GM21576 (cell line): ENCODE measurements at regions not wholly inside any gene's neighbourhood (a gene's known extent, or its start where the extent isn't known, plus 50 kb on each side); places are given as distances from the start of the nearest gene placed in this dataset.
"Not testable (repeated sequence)": the region's sequence is repeated elsewhere in the genome, so short reads cannot be mapped to it uniquely, and the experiment has no call there.

Experiments used
- ATAC-seq: cut with Tn5 transposase; IDR thresholded peaks from one replicate; pipeline ENCODE4 v1.9.1; 2021; ENCODE audit warnings: mild to moderate bottlenecking, moderate library complexity; ENCODE audit not compliant: unreplicated experiment

GRCh38 chr4:101421386-101421785 is 74.1 kb upstream of the PPP3CA start:
- ATAC-seq: no peak

- no peak for ATAC-seq
Observed at GRCh38 chr4:101420661-101421060, 73.3 kb upstream of the PPP3CA start.

DNA sequence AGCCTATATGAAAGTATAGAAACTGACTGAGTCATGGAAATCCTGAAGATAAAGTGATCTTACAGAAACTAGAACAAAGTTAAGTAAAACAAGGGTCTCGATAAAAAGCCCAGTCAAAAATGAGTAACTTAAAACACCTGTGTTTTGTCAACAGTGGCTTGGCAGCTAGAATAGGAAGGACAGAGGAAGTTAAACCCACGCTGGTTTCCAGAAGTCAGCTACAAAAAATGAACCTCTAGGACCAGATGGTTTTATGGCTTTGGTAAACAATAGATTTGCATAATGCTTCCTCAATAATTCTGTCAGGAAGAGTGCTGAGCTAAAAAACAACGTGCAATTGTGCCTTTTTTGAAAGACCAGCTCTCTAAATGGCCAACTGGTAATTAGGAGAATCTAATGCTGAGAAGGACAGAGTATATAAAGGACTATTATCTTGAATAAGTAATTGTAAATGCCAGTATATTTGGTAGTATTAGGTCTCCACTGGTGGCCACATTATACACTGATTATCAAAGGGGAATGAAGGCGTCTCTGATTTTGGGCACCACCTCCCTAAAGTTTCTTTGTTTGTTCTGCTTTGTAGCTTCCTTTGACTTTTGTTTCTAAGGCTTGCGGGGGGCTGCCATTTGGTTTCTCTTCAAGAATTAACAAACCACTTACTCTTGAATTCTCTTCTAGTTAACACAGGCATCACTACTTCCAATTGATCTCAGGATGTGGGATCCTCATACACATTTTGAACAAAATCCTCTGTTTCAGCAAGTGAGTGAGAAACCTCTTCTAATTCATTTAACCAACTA is 72.2 kb upstream of the PPP3CA start:
- peak; percentile 80 for ATAC-seq

DNA sequence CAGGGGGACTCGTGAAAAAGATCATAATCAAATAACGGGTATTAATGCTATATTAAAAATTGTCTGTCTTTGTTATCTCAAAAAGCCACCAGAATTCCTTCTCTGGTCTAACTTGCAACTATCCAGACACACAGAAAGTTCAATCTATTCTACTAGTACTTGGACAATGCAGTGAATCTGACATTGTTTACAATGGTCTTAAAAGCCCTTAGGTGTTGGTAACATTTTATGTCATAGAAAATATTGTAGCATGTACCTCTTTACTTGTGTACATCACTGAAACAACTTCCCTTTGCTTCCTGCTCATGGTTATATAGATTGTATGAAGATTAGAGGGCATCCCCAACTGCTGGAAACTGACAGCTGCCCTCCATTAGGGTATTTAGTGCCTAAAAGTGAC is 71.1 kb upstream of the PPP3CA start:
- no peak for ATAC-seq

DNA sequence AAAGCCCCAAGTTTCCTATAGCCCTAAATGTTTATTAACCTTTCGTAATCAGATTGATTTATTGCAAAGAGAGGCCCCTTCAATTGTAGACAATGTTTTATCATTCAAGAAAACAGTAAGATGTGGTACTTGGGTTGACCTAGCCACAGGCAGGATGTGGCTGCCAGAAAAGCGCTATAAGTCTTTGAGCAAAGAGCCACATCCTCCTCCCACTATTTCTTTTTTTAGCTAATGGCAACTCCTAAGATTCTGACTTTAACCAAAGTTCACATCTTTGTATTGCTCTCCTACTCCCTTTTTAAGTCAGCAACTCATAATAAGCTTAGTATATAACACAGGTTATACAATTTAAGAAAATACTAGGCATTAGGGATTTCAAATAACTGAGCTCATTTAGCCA is 70.7 kb upstream of the PPP3CA start:
- peak; percentile 71 for ATAC-seq

DNA sequence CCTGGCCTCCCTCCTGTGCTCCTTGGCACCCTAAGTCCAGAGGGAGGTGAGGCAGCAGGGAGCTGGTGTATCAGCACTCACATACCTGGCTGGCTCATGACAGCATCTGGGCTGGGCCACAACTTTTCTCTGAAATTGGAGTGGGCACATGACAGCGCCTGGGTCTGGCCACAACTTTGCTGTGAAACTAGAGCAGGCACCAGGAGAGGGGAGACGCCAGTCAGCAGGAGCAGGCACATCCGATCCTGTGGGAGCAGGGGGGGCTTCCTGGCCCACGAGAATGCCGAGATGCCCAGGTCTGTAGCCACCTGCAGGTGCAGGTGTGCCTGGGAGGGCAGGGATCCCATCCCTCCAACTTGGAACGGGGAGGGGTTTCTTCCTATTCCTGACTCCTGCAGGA is 69.7 kb upstream of the PPP3CA start:
- no peak for ATAC-seq

- ATAC-seq: no peak
Observed at GRCh38 chr4:101415962-101416361, 68.6 kb upstream of the PPP3CA start.

GRCh38 chr4:101414496-101414895 is 67.2 kb upstream of the PPP3CA start:
- no peak for ATAC-seq

DNA sequence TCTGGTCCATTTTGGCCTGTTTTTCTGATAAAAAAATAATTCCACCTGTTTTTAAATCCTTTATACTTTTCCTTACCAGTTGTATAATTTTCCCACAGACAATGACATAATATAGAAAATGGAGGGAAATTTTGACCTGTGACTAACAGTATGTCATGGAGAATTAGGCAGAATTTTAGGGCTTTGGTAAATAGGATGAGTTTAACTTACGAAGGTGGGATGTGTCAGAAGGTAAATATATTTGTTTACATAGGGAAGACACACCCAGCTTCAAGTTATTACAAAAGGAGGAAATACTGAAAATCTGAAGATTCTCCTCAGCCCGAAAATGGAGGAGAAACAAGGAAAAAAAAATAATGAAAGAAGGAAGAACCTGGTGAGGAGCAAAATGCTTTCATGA is 64.6 kb upstream of the PPP3CA start:
- no peak for ATAC-seq

DNA sequence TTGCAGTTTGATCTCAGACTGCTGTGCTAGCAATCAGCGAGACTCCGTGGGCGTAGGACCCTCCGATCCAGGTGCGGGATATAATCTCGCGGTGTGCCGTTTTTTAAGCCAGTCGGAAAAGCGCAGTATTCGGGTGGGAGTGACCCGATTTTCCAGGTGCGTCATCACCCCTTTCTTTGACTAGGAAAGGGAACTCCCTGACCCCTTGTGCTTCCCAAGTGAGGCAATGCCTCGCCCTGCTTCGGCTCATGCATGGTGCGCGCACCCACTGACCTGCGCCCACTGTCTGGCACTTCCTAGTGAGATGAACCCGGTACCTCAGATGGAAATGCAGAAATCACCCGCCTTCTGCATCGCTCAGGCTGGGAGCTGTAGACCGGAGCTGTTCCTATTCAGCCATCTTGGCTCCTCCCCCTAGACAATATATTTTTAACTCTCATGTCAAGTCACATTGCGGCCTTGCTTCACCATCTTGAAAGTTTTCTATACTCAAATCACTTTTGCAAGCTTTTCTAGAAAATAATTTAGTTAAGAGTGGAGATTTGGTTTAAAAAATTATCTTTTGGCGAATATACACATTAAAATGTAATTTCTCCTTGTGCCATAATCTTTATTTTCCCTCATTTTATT is 64.1 kb upstream of the PPP3CA start:
- ATAC-seq: not testable (repeated sequence)

DNA sequence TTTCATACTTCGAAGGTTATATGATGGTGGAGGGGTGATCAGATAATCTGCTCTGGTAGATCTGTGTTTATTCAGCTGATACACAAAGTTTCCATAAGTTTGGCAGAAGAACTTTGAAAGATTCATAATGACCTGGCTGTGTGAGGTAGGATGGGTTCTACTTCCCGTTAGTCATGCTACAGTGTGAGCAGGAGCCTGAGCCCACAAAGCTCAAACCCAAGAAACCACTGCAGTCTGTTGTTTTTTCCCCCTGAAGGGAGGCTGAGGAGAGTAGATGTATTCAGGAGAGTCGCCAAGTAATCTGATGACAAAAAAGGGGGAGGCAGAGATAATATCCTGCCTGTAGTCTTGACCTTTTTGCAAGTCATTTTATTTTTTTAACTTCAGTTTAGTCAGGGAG is 52.8 kb upstream of the PPP3CA start:
- ATAC-seq: no peak

DNA sequence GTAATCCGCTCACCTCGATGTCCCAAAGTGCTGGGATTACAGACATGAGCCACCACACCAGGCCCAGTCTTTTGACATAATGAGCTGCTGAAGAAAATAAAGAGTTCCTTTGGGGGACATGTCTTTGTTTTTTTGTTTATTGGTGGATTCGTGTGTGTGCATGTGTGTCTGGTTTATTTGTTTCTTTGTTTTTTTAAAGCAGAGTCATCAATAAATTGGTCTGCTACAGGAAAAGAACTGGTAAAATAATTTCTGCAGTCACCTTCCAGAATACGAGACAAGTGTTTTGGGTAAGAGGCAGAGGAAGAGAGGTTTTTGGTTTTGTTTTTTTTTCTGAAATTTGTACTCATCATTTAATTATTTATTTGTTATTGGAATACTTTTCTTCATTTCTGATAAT is 51.5 kb upstream of the PPP3CA start:
- no peak for ATAC-seq
